Left ventricle myocardium inferior (tissue), 1 donor: ENCODE measurements at regions not wholly inside any gene's neighbourhood (a gene's known extent, or its start where the extent isn't known, plus 50 kb on each side); places are given as distances from the start of the nearest gene placed in this dataset.

Experiments
- DNase-seq: peaks from one replicate; pipeline ENCODE4 v3.0.0-alpha.2; 2020
- H3K27ac ChIP-seq: fragments of 200-600 bp; replicated peaks from 2 replicates; pipeline ENCODE4 v1.8.0; 2021
- H3K27me3 ChIP-seq: fragments of 200-600 bp; 2 replicates; pipeline ENCODE4 v1.8.0; 2021; ENCODE audit warnings: low read depth
- H3K36me3 ChIP-seq: fragments of 200-600 bp; 2 replicates; pipeline ENCODE4 v1.8.0; 2021
- H3K4me1 ChIP-seq: fragments of 200-600 bp; 2 replicates; pipeline ENCODE4 v1.8.0; 2021
- H3K4me3 ChIP-seq: fragments of 200-600 bp; 2 replicates; pipeline ENCODE4 v1.8.0; 2021; ENCODE audit warnings: mild to moderate bottlenecking, moderate library complexity
- H3K9me3 ChIP-seq: fragments of 200-600 bp; replicated peaks from 2 replicates; pipeline ENCODE4 v1.8.0; 2021
- intact Hi-C: fragments of 100-400 bp; cut with micrococcal nuclease; formaldehyde crosslinking; loops from one replicate; pipeline ENCODE4 v1.11.0; 2022
- TF ChIP-seq, protein P1 (sequence below): fragments of 200-600 bp; IDR thresholded peaks from 2 replicates; pipeline ENCODE4 v1.8.0; 2021; ENCODE audit warnings: antibody characterized with exemption, mild to moderate bottlenecking, borderline replicate concordance
- donor health status: DM: no; HTN: yes; CAD: no; lungs with severe emphysema.

DNA sequence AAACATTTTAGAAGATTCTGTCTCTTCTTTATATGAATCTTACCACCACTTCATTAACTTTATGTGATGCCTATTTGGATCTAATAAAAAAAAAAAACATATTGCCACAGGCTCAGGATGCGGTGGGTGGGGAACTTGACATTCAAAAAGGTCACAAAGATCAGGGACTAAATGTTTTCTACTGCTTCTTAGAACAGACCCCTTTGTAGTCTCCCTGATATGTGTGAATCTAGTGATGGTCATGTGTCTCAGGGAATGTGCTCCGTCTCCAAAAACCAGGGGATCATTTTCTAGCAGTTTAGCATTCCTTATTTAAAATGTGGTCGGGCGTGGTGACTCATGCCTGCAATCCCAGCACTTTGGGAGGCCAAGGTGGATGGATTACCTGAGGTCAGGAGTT is 807.8 kb upstream of the CHAC2 start:
- H3K27me3 ChIP-seq = no peaks in the 10 kb centered on the region
- TF ChIP-seq, protein P1, sequence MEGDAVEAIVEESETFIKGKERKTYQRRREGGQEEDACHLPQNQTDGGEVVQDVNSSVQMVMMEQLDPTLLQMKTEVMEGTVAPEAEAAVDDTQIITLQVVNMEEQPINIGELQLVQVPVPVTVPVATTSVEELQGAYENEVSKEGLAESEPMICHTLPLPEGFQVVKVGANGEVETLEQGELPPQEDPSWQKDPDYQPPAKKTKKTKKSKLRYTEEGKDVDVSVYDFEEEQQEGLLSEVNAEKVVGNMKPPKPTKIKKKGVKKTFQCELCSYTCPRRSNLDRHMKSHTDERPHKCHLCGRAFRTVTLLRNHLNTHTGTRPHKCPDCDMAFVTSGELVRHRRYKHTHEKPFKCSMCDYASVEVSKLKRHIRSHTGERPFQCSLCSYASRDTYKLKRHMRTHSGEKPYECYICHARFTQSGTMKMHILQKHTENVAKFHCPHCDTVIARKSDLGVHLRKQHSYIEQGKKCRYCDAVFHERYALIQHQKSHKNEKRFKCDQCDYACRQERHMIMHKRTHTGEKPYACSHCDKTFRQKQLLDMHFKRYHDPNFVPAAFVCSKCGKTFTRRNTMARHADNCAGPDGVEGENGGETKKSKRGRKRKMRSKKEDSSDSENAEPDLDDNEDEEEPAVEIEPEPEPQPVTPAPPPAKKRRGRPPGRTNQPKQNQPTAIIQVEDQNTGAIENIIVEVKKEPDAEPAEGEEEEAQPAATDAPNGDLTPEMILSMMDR = no peak
- H3K27ac ChIP-seq = no peak overlapping the region
- no peaks in the 10 kb centered on the region for H3K9me3 ChIP-seq
- no peak overlapping the region for H3K4me3 ChIP-seq
- intact Hi-C loops = no loop called here
- H3K4me1 ChIP-seq = no peaks in the 10 kb centered on the region
- DNase-seq = no peak
- no peaks in the 10 kb centered on the region for H3K36me3 ChIP-seq

DNA sequence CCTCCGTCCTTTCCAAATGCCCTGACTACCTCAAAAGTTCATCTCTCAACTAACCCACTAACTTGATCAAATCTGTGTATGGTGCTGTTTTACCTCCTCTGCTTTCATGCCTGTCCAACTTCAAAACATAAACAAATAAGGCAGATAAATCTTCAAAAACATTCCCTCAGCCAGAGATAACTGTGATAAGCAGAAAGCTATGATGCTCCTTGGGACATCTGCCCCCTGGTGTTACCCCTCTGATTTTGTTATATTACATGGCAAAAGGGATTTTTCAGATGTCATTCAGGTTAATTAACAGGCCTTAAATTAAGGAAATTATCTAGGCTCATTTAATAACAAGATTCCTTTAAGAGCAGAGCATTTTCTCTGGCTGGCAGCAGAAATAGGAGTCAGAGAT is 810.8 kb upstream of the CHAC2 start:
- H3K4me1 ChIP-seq = no peaks in the 10 kb centered on the region
- intact Hi-C loops = no loop called here
- no peak for DNase-seq
- H3K27ac ChIP-seq = no peak overlapping the region
- no peak overlapping the region for H3K4me3 ChIP-seq
- H3K36me3 ChIP-seq = no peaks in the 10 kb centered on the region
- no peaks in the 10 kb centered on the region for H3K27me3 ChIP-seq
- no peaks in the 10 kb centered on the region for H3K9me3 ChIP-seq
- TF ChIP-seq, protein P1 = no peak

DNA sequence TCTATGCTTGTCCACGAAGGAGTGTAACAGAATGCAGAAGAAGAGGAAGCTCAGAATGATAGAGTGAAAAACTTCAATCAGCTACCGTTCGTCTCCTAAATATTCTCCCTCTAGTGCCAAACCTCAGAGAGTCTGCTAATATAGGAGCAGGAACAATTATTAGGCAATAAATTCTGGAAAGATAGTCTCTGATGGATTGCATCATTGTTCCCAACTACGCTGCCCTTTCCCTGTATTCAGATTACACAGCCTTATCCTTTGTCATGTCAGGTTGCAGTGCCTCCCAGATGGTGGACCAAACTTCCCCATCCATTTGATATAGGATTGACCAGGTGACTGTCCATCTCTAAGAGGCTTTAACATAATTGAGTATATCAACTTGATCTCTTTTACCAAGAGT is 811.5 kb upstream of the CHAC2 start:
- Histone ChIP-seq H3K4me1 (no peaks in the 10 kb centered on the region), H3K27me3 (no peaks in the 10 kb centered on the region), H3K27ac (no peak overlapping the region), H3K4me3 (no peak overlapping the region), H3K36me3 (no peaks in the 10 kb centered on the region), H3K9me3 (no peaks in the 10 kb centered on the region)
- intact Hi-C loops = no loop called here
- no peak for DNase-seq
- TF ChIP-seq, protein P1 = no peak

DNA sequence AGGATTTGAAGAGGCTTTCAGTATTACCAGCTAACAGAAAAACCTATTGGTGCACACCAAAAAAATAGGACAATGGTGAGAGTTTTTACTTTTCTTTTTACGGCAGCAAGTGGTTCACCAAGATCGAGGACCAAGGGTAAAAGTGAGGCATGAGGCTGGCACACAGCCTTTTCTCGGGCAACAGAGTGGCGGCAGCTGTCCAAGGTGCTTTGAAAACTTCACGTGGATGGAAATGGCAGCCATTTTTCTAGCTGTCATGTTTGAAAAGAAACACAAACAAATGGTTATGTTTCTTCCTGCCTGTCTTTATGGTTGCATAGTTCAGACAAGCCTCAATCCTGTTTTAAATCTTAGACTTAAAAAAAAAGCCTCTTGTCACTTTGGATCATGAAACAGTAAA is 812.5 kb upstream of the CHAC2 start:
- H3K4me3 ChIP-seq = no peak overlapping the region
- no peak for DNase-seq
- no peaks in the 10 kb centered on the region for H3K36me3 ChIP-seq
- no peak overlapping the region for H3K27ac ChIP-seq
- TF ChIP-seq, protein P1 = no peak
- H3K4me1 ChIP-seq = no peaks in the 10 kb centered on the region
- no peaks in the 10 kb centered on the region for H3K27me3 ChIP-seq
- intact Hi-C loops = no loop called here
- H3K9me3 ChIP-seq = no peaks in the 10 kb centered on the region

DNA sequence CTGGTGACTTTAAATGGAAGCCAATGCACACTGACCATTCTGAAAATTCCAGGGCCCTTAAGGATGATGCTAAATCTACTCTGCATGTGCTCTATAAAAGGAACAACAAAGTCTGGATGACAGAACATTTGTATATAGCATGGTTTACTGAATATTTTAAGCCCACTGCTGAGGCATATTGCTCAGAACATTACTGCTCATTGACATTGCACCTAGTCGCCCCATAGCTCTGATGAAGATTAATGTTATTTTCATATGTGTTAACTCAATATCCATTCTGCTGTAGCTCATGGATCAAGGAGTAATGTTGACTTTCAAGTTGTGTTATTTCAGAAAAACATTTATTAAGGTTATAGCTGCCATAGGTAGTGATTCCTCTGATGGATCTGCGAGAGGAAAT is 827.5 kb upstream of the CHAC2 start:
- Histone ChIP-seq H3K27ac (no peak overlapping the region), H3K4me3 (no peak overlapping the region), H3K27me3 (no peaks in the 10 kb centered on the region), H3K4me1 (no peaks in the 10 kb centered on the region), H3K9me3 (no peaks in the 10 kb centered on the region), H3K36me3 (no peaks in the 10 kb centered on the region)
- TF ChIP-seq, protein P1 = no peak
- DNase-seq = no peak
- intact Hi-C loops = no loop called here

DNA sequence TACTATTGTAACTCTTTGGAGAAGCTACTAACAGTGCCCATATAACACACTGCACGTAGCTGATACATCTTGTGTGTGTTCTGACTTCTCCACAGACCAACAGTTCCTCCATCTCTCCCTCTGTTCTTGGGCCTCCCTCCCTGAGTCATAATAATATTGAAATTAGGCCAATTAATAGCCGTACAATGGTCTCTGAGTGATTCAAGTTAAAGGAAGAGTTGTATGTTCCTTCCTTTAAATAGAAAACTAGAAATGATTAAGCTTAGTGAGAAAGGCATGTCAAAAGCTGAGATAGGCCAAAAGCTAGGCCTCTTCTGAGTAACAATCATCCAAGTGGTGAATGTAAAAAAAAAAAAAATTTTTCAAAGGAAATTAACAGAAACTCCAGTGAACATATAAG is 828.4 kb upstream of the CHAC2 start:
- DNase-seq = no peak
- Histone ChIP-seq H3K9me3 (no peaks in the 10 kb centered on the region), H3K4me3 (no peak overlapping the region), H3K4me1 (no peaks in the 10 kb centered on the region), H3K36me3 (no peaks in the 10 kb centered on the region), H3K27ac (no peak overlapping the region), H3K27me3 (no peaks in the 10 kb centered on the region)
- intact Hi-C loops = no loop called here
- TF ChIP-seq, protein P1 = no peak
